H9 (cell line): ENCODE measurements at regions not wholly inside any gene's neighbourhood (a gene's known extent, or its start where the extent isn't known, plus 50 kb on each side); places are given as distances from the start of the nearest gene placed in this dataset.

Source experiments
- DNase-seq: peaks from one replicate; pipeline ENCODE4 v3.0.0-alpha.2; 2017
- H2AFZ ChIP-seq: one replicate; pipeline ENCODE4 v1.6.1; 2013; ENCODE audit warnings: mild to moderate bottlenecking, low read length, control low read depth, moderate library complexity
- H2AK5ac ChIP-seq: 2 replicates; pipeline ENCODE4 v1.6.1; 2013; ENCODE audit warnings: low read length, control low read depth, mixed read lengths; ENCODE audit not compliant: insufficient read length
- H2BK120ac ChIP-seq: one replicate; pipeline ENCODE4 v1.6.1; 2013; ENCODE audit warnings: low read depth, mild to moderate bottlenecking, low read length, control low read depth, inconsistent platforms; ENCODE audit not compliant: poor library complexity, severe bottlenecking
- H2BK12ac ChIP-seq: 2 replicates; pipeline ENCODE4 v1.6.1; 2013; ENCODE audit warnings: low read length, control low read depth, mixed read lengths, low read depth; ENCODE audit not compliant: insufficient read length
- H2BK15ac ChIP-seq: 2 replicates; pipeline ENCODE4 v1.6.1; 2013; ENCODE audit warnings: low read depth, low read length, control low read depth
- H2BK20ac ChIP-seq: one replicate; pipeline ENCODE4 v1.6.1; 2013; ENCODE audit warnings: low read depth, mild to moderate bottlenecking, low read length, control low read depth, inconsistent platforms; ENCODE audit not compliant: poor library complexity, severe bottlenecking
- H2BK5ac ChIP-seq: 2 replicates; pipeline ENCODE4 v1.6.1; 2013; ENCODE audit warnings: low read length, control low read depth, mixed read lengths; ENCODE audit not compliant: insufficient read length
- H3K14ac ChIP-seq: 2 replicates; pipeline ENCODE4 v1.6.1; 2013; ENCODE audit warnings: low read length, control low read depth; ENCODE audit not compliant: insufficient read depth
- H3K18ac ChIP-seq: 2 replicates; pipeline ENCODE4 v1.6.1; 2013; ENCODE audit warnings: low read depth, mild to moderate bottlenecking, mixed read lengths, low read length, control low read depth; ENCODE audit not compliant: insufficient read length
- H3K23ac ChIP-seq: 2 replicates; pipeline ENCODE4 v1.6.1; 2013; ENCODE audit warnings: low read length, control low read depth, mixed read lengths, low read depth; ENCODE audit not compliant: insufficient read length
- H3K23me2 ChIP-seq: 2 replicates; pipeline ENCODE4 v1.6.1; 2013; ENCODE audit warnings: low read depth, mild to moderate bottlenecking, mixed read lengths, low read length, control low read depth; ENCODE audit not compliant: insufficient read length, poor library complexity, severe bottlenecking
- H3K27ac ChIP-seq: 2 replicates; pipeline ENCODE4 v1.5.1; 2013; ENCODE audit warnings: low read length, control low read depth, mixed read lengths, low read depth; ENCODE audit not compliant: insufficient read length
- H3K27me3 ChIP-seq: 2 replicates; pipeline ENCODE4 v1.6.1; 2013; ENCODE audit warnings: low read length, control low read depth, inconsistent platforms; ENCODE audit not compliant: insufficient read depth
- H3K4ac ChIP-seq: 2 replicates; pipeline ENCODE4 v1.6.1; 2013; ENCODE audit warnings: low read depth, mild to moderate bottlenecking, control low read depth, inconsistent platforms, low read length, moderate library complexity
- H3K4me1 ChIP-seq: 2 replicates; pipeline ENCODE4 v1.6.1; 2013; ENCODE audit warnings: low read length, control low read depth, inconsistent platforms; ENCODE audit not compliant: insufficient read depth
- H3K4me2 ChIP-seq: 2 replicates; pipeline ENCODE4 v1.6.1; 2013; ENCODE audit warnings: low read length, control low read depth, mixed read lengths; ENCODE audit not compliant: insufficient read length, insufficient read depth
- H3K56ac ChIP-seq: 2 replicates; pipeline ENCODE4 v1.6.1; 2013; ENCODE audit warnings: low read depth, mild to moderate bottlenecking, mixed read lengths, low read length, control low read depth; ENCODE audit not compliant: insufficient read length
- H3K79me1 ChIP-seq: 2 replicates; pipeline ENCODE4 v1.6.1; 2013; ENCODE audit warnings: low read depth, mild to moderate bottlenecking, moderate library complexity, low read length, control low read depth, inconsistent platforms; ENCODE audit not compliant: insufficient read depth, poor library complexity, severe bottlenecking
- H3K79me2 ChIP-seq: 2 replicates; pipeline ENCODE4 v1.6.1; 2013; ENCODE audit warnings: low read length, control low read depth, inconsistent platforms; ENCODE audit not compliant: insufficient read depth
- H3K9ac ChIP-seq: 2 replicates; pipeline ENCODE4 v1.6.1; 2013; ENCODE audit warnings: low read length, control low read depth, mixed read lengths; ENCODE audit not compliant: insufficient read length; ENCODE audit errors: extremely low read depth
- H3K9me3 ChIP-seq: one replicate; pipeline ENCODE4 v1.6.1; 2013; ENCODE audit warnings: low read depth, low read length, inconsistent platforms; ENCODE audit not compliant: control insufficient read depth
- H3T11ph ChIP-seq: one replicate; pipeline ENCODE4 v1.6.1; 2013; ENCODE audit warnings: mild to moderate bottlenecking, low read length, control low read depth, inconsistent platforms
- H4K20me1 ChIP-seq: one replicate; pipeline ENCODE4 v1.6.1; 2013; ENCODE audit not compliant: control insufficient read depth, insufficient read length, insufficient read depth
- H4K5ac ChIP-seq: 2 replicates; pipeline ENCODE4 v1.6.1; 2013; ENCODE audit warnings: low read depth, mild to moderate bottlenecking, mixed read lengths, low read length, control low read depth; ENCODE audit not compliant: insufficient read length
- H4K8ac ChIP-seq: replicated peaks from 2 replicates; pipeline ENCODE4 v1.6.1; 2013; ENCODE audit warnings: low read length, control low read depth, mixed read lengths, low read depth; ENCODE audit not compliant: insufficient read length
- H4K91ac ChIP-seq: 2 replicates; pipeline ENCODE4 v1.6.1; 2013; ENCODE audit warnings: low read depth, mild to moderate bottlenecking, moderate library complexity, mixed read lengths, low read length, control low read depth; ENCODE audit not compliant: insufficient read length
- H3K27ac Mint-ChIP-seq, 3 experiments: 2 replicates in 2 of 3; 3 replicates in 1 of 3; pipeline ENCODE4 v1.8.0; 2020 to 2021; ENCODE audit warnings: mixed read lengths in 3 of 3, mild to moderate bottlenecking in 1 of 3, moderate library complexity in 1 of 3
- H3K27me3 Mint-ChIP-seq: 2 replicates; pipeline ENCODE4 v1.8.0; 2021; ENCODE audit warnings: low read depth, mild to moderate bottlenecking, moderate library complexity, mixed read lengths
- H3K36me3 Mint-ChIP-seq, 3 experiments: 2 replicates in 2 of 3; 3 replicates in 1 of 3; pipeline ENCODE4 v1.8.0; 2020 to 2021; ENCODE audit warnings: low read depth in 3 of 3, mixed read lengths in 3 of 3; ENCODE audit not compliant: insufficient read depth in 1 of 3
- H3K4me1 Mint-ChIP-seq, 2 experiments: 2 replicates each; pipeline ENCODE4 v1.8.0; 2020; ENCODE audit warnings: mixed read lengths in 2 of 2
- H3K4me3 Mint-ChIP-seq, 2 experiments: 2 replicates in 1 of 2; 3 replicates in 1 of 2; pipeline ENCODE4 v1.8.0; 2020 to 2021; ENCODE audit warnings: mild to moderate bottlenecking in 2 of 2, mixed read lengths in 2 of 2, moderate library complexity in 1 of 2
- H3K9me3 Mint-ChIP-seq, 2 experiments: 2 replicates in 1 of 2; 3 replicates in 1 of 2; pipeline ENCODE4 v1.8.0; 2020; ENCODE audit warnings: mild to moderate bottlenecking in 2 of 2, mixed read lengths in 2 of 2, moderate library complexity in 1 of 2
- WGBS: extraction: QIAGEN DNeasy Blood & Tissue Kit; methylation state at CpG from one replicate; pipeline ENCODE4 v1.1.7; 2013; ENCODE audit warnings: missing lambda C conversion rate, low lambda C conversion rate, mixed read lengths; ENCODE audit not compliant: insufficient read length; ENCODE audit errors: extremely low coverage; 5-methylcytosine and 5-hydroxymethylcytosine counted together
- TF ChIP-seq, protein P1 (sequence below): fragments of 200-600 bp; sonication (generic); conservative IDR thresholded peaks from 3 replicates; pipeline ENCODE4 v1.8.0; 2021; ENCODE audit warnings: antibody characterized with exemption, mild to moderate bottlenecking

DNA sequence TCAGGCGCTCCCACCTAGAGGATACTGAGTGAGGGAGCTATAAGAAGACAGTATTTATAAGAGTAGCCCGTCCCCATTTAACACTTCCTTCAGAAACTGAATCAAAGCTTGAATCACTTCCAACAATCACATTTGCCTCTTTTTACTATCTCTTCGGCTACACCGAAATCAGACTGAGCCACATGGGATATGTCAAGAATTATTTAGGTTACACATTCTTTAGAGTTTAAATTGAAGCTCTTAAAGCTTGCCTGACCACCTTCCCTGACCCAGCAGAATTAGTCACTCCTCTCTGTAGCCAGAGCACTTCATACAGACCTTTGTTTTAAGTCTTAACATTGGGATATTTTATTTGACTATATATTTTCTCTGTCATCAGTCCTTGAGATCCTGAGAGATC, 163.7 kb downstream of the MAFB start:
- H3K79me2 ChIP-seq, result no peaks in the 10 kb centered on the region
- no peak overlapping the region for H2BK15ac ChIP-seq
- H3K4me1 Mint-ChIP-seq, result no peaks in the 10 kb centered on the region
- H2AFZ ChIP-seq, result no peak overlapping the region
- no peak overlapping the region for H4K5ac ChIP-seq
- H4K8ac ChIP-seq, result no peak overlapping the region
- DNase-seq, result no peak
- peaks cover under 1% of the 10 kb centered on the region for H3K27me3 Mint-ChIP-seq
- no peaks in the 10 kb centered on the region for H3K27me3 ChIP-seq
- no peak overlapping the region for H3K4me2 ChIP-seq
- H4K20me1 ChIP-seq, result no peaks in the 10 kb centered on the region
- H3K4me3 Mint-ChIP-seq, result no peak overlapping the region
- H2BK20ac ChIP-seq, result no peak overlapping the region
- no peak overlapping the region for H2BK5ac ChIP-seq
- H3K27ac ChIP-seq, result no peak overlapping the region
- H3T11ph ChIP-seq, result no peak overlapping the region
- no peak overlapping the region for H3K23ac ChIP-seq
- no peak overlapping the region for H2AK5ac ChIP-seq
- no peaks in the 10 kb centered on the region for H3K4me1 ChIP-seq
- H2BK120ac ChIP-seq, result no peak overlapping the region
- H3K4ac ChIP-seq, result no peak overlapping the region
- H2BK12ac ChIP-seq, result no peak overlapping the region
- H3K56ac ChIP-seq, result no peak overlapping the region
- TF ChIP-seq, protein P1, sequence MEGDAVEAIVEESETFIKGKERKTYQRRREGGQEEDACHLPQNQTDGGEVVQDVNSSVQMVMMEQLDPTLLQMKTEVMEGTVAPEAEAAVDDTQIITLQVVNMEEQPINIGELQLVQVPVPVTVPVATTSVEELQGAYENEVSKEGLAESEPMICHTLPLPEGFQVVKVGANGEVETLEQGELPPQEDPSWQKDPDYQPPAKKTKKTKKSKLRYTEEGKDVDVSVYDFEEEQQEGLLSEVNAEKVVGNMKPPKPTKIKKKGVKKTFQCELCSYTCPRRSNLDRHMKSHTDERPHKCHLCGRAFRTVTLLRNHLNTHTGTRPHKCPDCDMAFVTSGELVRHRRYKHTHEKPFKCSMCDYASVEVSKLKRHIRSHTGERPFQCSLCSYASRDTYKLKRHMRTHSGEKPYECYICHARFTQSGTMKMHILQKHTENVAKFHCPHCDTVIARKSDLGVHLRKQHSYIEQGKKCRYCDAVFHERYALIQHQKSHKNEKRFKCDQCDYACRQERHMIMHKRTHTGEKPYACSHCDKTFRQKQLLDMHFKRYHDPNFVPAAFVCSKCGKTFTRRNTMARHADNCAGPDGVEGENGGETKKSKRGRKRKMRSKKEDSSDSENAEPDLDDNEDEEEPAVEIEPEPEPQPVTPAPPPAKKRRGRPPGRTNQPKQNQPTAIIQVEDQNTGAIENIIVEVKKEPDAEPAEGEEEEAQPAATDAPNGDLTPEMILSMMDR, result no peak
- H3K36me3 Mint-ChIP-seq, result no peaks in the 10 kb centered on the region; a peak in 2 of 7 replicates
- H3K27ac Mint-ChIP-seq, result no peak overlapping the region
- no peak overlapping the region for H3K9ac ChIP-seq
- H4K91ac ChIP-seq, result no peak overlapping the region
- H3K9me3 Mint-ChIP-seq, result peaks cover 0 to 5% of the 10 kb centered on the region in 2 experiments; a peak in 3 of 5 replicates
- no peaks in the 10 kb centered on the region for H3K79me1 ChIP-seq
- no peak overlapping the region for H3K14ac ChIP-seq
- H3K9me3 ChIP-seq, result no peaks in the 10 kb centered on the region
- H3K23me2 ChIP-seq, result peaks cover 2% of the 10 kb centered on the region
- no CpG with 5 or more reads among the region's 4 CpGs for WGBS
- no peak overlapping the region for H3K18ac ChIP-seq
